ENCODE measurements at regions not wholly inside any gene's neighbourhood (a gene's known extent, or its start where the extent isn't known, plus 50 kb on each side); places are given as distances from the start of the nearest gene placed in this dataset.

GRCh38 chrX:7316280-7316679 lies 168.3 kb upstream of the PUDP start:
- no peak overlapping the region for H3K27ac ChIP-seq (ENCODE audit: low read depth in 2 of 2, low read length in 2 of 2)
- H3K9ac ChIP-seq (ENCODE audit: low read depth in 1 of 2, low read length in 2 of 2): no peak overlapping the region
- no peaks in the 10 kb centered on the region for H3K9me3 ChIP-seq (ENCODE audit: control insufficient read depth in 2 of 2, low read length in 2 of 2)
- H3K36me3 ChIP-seq (ENCODE audit: control insufficient read depth in 2 of 2, insufficient read depth in 2 of 2, low read length in 2 of 2): no peaks in the 10 kb centered on the region
- H3K4me3 ChIP-seq (ENCODE audit: low read length in 2 of 2): no peak overlapping the region
- no peaks in the 10 kb centered on the region for H3K27me3 ChIP-seq (ENCODE audit: control insufficient read depth in 2 of 2, insufficient read depth in 2 of 2, low read length in 2 of 2)
- H3K4me1 ChIP-seq (ENCODE audit: control insufficient read depth in 2 of 2, insufficient read depth in 2 of 2, low read length in 2 of 2): no peaks in the 10 kb centered on the region

DNA sequence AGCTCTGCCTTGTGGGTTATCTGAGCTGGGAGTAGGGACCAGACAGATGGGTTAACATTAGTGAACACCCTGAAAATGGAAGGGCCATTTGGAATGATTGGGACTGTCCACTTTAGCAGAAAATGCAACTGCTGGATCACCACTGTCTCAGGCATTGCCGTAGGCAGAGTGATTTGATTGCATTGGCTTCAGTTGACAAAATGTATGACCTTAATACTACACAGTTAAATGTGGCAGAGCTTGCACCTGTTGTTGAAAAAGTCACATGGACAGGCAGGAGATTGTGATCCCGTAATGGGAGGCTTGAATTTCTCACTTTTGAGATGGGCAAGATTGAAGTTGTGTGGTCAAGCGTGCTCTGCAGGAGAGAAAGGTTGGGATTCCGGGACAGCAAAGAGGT lies 166.5 kb upstream of the PUDP start:
- Histone ChIP-seq H3K4me3 (ENCODE audit: low read length in 2 of 2) (no peak overlapping the region), H3K9me3 (ENCODE audit: control insufficient read depth in 2 of 2, low read length in 2 of 2) (no peaks in the 10 kb centered on the region), H3K36me3 (ENCODE audit: control insufficient read depth in 2 of 2, insufficient read depth in 2 of 2, low read length in 2 of 2) (no peaks in the 10 kb centered on the region), H3K4me1 (ENCODE audit: control insufficient read depth in 2 of 2, insufficient read depth in 2 of 2, low read length in 2 of 2) (no peaks in the 10 kb centered on the region), H3K9ac (ENCODE audit: low read depth in 1 of 2, low read length in 2 of 2) (no peak overlapping the region), H3K27ac (ENCODE audit: low read depth in 2 of 2, low read length in 2 of 2) (no peak overlapping the region), H3K27me3 (ENCODE audit: control insufficient read depth in 2 of 2, insufficient read depth in 2 of 2, low read length in 2 of 2) (no peaks in the 10 kb centered on the region)

DNA sequence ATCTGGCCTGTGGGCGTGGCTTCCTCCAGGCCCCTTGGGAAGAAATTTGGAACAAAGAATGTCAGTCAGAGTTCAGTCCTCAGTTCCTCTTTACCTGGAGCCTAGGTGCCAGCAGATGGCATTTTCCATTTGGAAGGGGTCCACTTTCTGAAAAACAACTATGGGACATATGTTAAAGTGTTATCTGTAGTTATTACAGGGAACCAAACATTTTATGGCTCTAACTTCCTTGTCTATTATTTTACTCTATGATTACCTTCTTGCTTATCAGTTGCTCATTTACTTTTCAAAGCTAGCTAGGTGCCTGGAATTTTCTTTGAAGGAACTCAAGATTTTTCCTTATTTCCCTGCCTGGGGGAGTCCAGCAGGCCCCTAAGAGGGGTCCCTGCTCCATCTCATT lies 159.8 kb upstream of the PUDP start:
- Histone ChIP-seq H3K27me3 (ENCODE audit: control insufficient read depth in 2 of 2, insufficient read depth in 2 of 2, low read length in 2 of 2) (no peaks in the 10 kb centered on the region), H3K9me3 (ENCODE audit: control insufficient read depth in 2 of 2, low read length in 2 of 2) (no peaks in the 10 kb centered on the region), H3K4me3 (ENCODE audit: low read length in 2 of 2) (no peak overlapping the region), H3K9ac (ENCODE audit: low read depth in 1 of 2, low read length in 2 of 2) (no peak overlapping the region), H3K36me3 (ENCODE audit: control insufficient read depth in 2 of 2, insufficient read depth in 2 of 2, low read length in 2 of 2) (no peaks in the 10 kb centered on the region), H3K27ac (ENCODE audit: low read depth in 2 of 2, low read length in 2 of 2) (no peak overlapping the region), H3K4me1 (ENCODE audit: control insufficient read depth in 2 of 2, insufficient read depth in 2 of 2, low read length in 2 of 2) (no peaks in the 10 kb centered on the region)

DNA sequence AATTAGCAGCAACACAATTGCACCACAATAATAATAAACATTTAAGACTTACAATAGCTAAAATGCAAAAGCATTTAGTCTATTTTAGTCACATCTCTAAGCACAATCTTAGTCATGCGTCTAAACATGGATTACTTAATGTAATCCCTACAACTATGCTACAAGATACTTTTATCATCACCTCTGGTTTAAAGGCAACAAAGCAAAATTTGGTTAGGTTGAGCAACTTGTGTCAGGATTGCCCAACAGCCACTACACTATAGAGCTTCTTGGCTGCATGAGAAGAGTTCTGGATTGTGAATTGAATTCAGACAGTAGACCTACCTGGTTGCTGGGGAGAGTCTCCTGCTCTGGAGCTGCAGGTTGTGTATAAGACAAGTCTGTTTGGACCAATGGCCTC lies 146.5 kb upstream of the PUDP start:
- Histone ChIP-seq H3K36me3 (ENCODE audit: control insufficient read depth in 2 of 2, insufficient read depth in 2 of 2, low read length in 2 of 2) (no peaks in the 10 kb centered on the region), H3K4me1 (ENCODE audit: control insufficient read depth in 2 of 2, insufficient read depth in 2 of 2, low read length in 2 of 2) (no peaks in the 10 kb centered on the region), H3K9ac (ENCODE audit: low read depth in 1 of 2, low read length in 2 of 2) (no peak overlapping the region), H3K4me3 (ENCODE audit: low read length in 2 of 2) (no peak overlapping the region), H3K9me3 (ENCODE audit: control insufficient read depth in 2 of 2, low read length in 2 of 2) (no peaks in the 10 kb centered on the region), H3K27me3 (ENCODE audit: control insufficient read depth in 2 of 2, insufficient read depth in 2 of 2, low read length in 2 of 2) (no peaks in the 10 kb centered on the region), H3K27ac (ENCODE audit: low read depth in 2 of 2, low read length in 2 of 2) (no peak overlapping the region)

DNA sequence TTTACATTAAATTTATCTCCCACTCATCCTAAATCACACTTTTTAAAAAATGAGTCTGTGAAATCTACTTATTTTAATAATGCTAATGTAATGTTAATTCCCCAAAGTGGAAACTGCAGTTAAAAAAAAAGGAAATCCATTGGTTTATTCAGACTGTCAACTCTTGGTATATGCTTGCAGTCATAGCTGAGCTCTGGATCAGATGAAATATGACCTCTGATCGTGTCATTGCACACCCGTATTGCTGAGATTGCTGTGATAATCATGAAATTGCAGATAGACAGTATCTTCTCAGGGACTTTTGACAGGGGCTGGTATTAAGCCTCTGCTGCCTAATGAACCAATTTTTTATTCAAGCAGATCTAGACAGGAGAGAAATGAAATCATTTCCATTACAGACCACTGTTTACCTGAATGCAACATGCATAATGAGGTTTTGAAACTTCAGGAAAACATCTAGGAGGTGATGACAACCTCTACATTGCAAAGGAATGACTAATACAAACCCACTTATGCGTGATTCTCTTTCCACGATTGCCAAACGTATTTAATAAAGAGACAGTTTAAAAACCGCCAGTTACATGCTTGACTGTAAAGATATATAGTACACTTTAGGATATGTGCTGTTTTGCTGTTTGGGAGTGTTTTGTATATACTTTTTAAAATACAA lies 138.3 kb upstream of the PUDP start:
- no peak overlapping the region for H3K9ac ChIP-seq (ENCODE audit: low read depth in 1 of 2, low read length in 2 of 2)
- no peaks in the 10 kb centered on the region for H3K4me1 ChIP-seq (ENCODE audit: control insufficient read depth in 2 of 2, insufficient read depth in 2 of 2, low read length in 2 of 2)
- no peaks in the 10 kb centered on the region for H3K27me3 ChIP-seq (ENCODE audit: control insufficient read depth in 2 of 2, insufficient read depth in 2 of 2, low read length in 2 of 2)
- H3K27ac ChIP-seq (ENCODE audit: low read depth in 2 of 2, low read length in 2 of 2): no peak overlapping the region
- H3K36me3 ChIP-seq (ENCODE audit: control insufficient read depth in 2 of 2, insufficient read depth in 2 of 2, low read length in 2 of 2): no peaks in the 10 kb centered on the region
- H3K9me3 ChIP-seq (ENCODE audit: control insufficient read depth in 2 of 2, low read length in 2 of 2): no peaks in the 10 kb centered on the region
- H3K4me3 ChIP-seq (ENCODE audit: low read length in 2 of 2): no peak overlapping the region

DNA sequence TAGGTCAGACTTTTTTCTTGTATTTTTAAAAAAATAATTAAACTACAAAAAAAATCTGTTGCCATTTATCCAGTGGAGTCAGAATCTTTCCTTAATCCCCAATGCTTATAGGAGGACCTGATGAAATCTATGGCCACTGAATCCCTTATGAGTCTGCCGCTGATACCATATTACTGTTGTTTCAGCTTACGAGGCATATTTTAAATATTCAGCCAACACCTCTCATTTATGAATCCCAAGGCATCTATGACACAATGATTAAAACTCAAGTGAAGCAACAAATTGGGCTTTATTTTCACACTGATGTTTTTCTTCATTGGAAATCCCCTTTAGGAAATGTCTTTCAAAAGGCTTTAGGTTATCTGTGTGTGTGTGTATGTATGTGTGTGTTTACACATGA lies 137.8 kb upstream of the PUDP start:
- no peak overlapping the region for H3K9ac ChIP-seq (ENCODE audit: low read depth in 1 of 2, low read length in 2 of 2)
- no peaks in the 10 kb centered on the region for H3K27me3 ChIP-seq (ENCODE audit: control insufficient read depth in 2 of 2, insufficient read depth in 2 of 2, low read length in 2 of 2)
- no peaks in the 10 kb centered on the region for H3K4me1 ChIP-seq (ENCODE audit: control insufficient read depth in 2 of 2, insufficient read depth in 2 of 2, low read length in 2 of 2)
- H3K36me3 ChIP-seq (ENCODE audit: control insufficient read depth in 2 of 2, insufficient read depth in 2 of 2, low read length in 2 of 2): no peaks in the 10 kb centered on the region
- no peak overlapping the region for H3K4me3 ChIP-seq (ENCODE audit: low read length in 2 of 2)
- H3K9me3 ChIP-seq (ENCODE audit: control insufficient read depth in 2 of 2, low read length in 2 of 2): no peaks in the 10 kb centered on the region
- H3K27ac ChIP-seq (ENCODE audit: low read depth in 2 of 2, low read length in 2 of 2): no peak overlapping the region

DNA sequence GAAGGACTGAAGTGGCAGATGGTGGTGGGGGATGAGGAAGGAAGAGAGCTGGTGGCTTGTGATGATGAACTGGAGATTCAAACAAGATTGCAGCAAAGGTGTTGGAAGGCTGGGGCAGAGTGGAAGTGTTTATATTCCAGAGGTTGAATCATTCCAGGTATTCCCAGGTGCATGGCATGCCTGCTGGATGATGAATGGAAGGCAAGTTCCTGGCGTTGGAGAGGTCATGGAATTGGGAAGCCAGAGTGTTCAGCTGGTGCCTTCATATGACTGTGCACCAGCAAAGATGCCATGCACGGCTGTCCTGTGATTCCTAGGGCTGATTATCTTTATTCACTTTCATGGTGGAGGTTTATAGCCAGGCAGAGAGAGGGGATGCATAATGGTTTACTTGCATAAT lies 135.8 kb upstream of the PUDP start:
- no peak overlapping the region for H3K27ac ChIP-seq (ENCODE audit: low read depth in 2 of 2, low read length in 2 of 2)
- no peak overlapping the region for H3K4me3 ChIP-seq (ENCODE audit: low read length in 2 of 2)
- H3K27me3 ChIP-seq (ENCODE audit: control insufficient read depth in 2 of 2, insufficient read depth in 2 of 2, low read length in 2 of 2): no peaks in the 10 kb centered on the region
- H3K36me3 ChIP-seq (ENCODE audit: control insufficient read depth in 2 of 2, insufficient read depth in 2 of 2, low read length in 2 of 2): no peaks in the 10 kb centered on the region
- no peak overlapping the region for H3K9ac ChIP-seq (ENCODE audit: low read depth in 1 of 2, low read length in 2 of 2)
- H3K9me3 ChIP-seq (ENCODE audit: control insufficient read depth in 2 of 2, low read length in 2 of 2): no peaks in the 10 kb centered on the region
- no peaks in the 10 kb centered on the region for H3K4me1 ChIP-seq (ENCODE audit: control insufficient read depth in 2 of 2, insufficient read depth in 2 of 2, low read length in 2 of 2)

DNA sequence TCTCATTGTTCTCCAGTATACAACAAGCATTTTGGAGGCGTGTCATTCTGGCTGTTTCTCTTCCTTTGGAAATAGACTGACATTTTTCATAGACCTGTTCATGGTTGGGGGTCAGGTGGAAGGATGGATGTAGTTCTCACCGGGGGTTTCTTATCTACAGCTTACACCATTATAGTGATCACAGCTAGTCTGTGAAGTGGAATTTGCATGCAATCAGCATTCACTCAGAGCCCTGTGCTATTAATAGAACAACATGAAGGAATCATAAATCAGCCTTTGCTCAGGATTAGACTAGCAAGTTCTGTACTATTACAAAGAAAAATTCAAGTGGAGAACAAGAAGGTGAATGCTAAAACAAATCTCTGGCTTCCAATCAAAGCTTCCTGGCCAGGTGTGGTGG lies 132.6 kb upstream of the PUDP start:
- Histone ChIP-seq H3K27me3 (ENCODE audit: control insufficient read depth in 2 of 2, insufficient read depth in 2 of 2, low read length in 2 of 2) (no peaks in the 10 kb centered on the region), H3K4me1 (ENCODE audit: control insufficient read depth in 2 of 2, insufficient read depth in 2 of 2, low read length in 2 of 2) (no peaks in the 10 kb centered on the region), H3K9me3 (ENCODE audit: control insufficient read depth in 2 of 2, low read length in 2 of 2) (no peaks in the 10 kb centered on the region), H3K4me3 (ENCODE audit: low read length in 2 of 2) (no peak overlapping the region), H3K27ac (ENCODE audit: low read depth in 2 of 2, low read length in 2 of 2) (no peak overlapping the region), H3K36me3 (ENCODE audit: control insufficient read depth in 2 of 2, insufficient read depth in 2 of 2, low read length in 2 of 2) (no peaks in the 10 kb centered on the region), H3K9ac (ENCODE audit: low read depth in 1 of 2, low read length in 2 of 2) (no peak overlapping the region)

DNA sequence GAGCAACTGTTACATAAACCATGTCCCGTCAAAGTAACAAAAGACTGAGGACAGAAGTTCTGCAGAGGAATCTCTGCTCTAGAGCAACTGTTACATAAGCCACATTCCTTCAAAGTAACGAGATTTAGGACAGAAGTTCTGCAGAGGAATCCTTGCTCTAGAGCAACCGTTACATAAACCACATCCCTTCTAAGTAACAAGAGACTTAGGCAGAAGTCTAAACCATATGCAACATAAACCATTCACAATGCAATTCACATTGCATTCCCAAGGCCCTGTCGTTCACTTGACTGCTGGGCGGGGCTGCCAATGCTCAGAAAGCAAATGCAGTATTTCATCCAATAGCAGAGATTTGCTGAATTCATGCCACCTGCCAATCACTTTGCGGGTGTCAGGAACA lies 124.4 kb upstream of the PUDP start:
- no peak overlapping the region for H3K4me3 ChIP-seq (ENCODE audit: low read length in 2 of 2)
- no peaks in the 10 kb centered on the region for H3K27me3 ChIP-seq (ENCODE audit: control insufficient read depth in 2 of 2, insufficient read depth in 2 of 2, low read length in 2 of 2)
- H3K9ac ChIP-seq (ENCODE audit: low read depth in 1 of 2, low read length in 2 of 2): no peak overlapping the region
- no peak overlapping the region for H3K27ac ChIP-seq (ENCODE audit: low read depth in 2 of 2, low read length in 2 of 2)
- no peaks in the 10 kb centered on the region for H3K36me3 ChIP-seq (ENCODE audit: control insufficient read depth in 2 of 2, insufficient read depth in 2 of 2, low read length in 2 of 2)
- H3K9me3 ChIP-seq (ENCODE audit: control insufficient read depth in 2 of 2, low read length in 2 of 2): no peaks in the 10 kb centered on the region
- H3K4me1 ChIP-seq (ENCODE audit: control insufficient read depth in 2 of 2, insufficient read depth in 2 of 2, low read length in 2 of 2): no peaks in the 10 kb centered on the region

DNA sequence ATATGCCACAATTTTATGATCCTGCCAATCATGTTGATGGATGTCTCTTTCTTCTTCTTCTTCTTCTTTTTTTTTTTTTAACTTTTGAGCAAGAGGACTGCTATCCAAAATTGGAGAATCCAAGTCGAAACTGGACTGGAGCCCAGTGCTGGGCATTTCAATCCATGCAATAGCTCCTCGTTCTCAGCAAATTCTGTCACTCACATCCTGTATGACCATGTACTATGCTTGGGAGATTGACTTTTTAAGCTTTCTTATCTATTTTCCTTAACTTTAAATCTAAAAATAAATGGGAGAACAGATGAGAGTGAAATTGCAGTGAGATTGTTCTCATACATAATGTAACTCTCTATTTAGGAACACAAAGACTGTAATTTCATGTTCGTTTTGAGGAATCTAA lies 123.0 kb upstream of the PUDP start:
- Histone ChIP-seq H3K36me3 (ENCODE audit: control insufficient read depth in 2 of 2, insufficient read depth in 2 of 2, low read length in 2 of 2) (no peaks in the 10 kb centered on the region), H3K4me3 (ENCODE audit: low read length in 2 of 2) (no peak overlapping the region), H3K27me3 (ENCODE audit: control insufficient read depth in 2 of 2, insufficient read depth in 2 of 2, low read length in 2 of 2) (no peaks in the 10 kb centered on the region), H3K9ac (ENCODE audit: low read depth in 1 of 2, low read length in 2 of 2) (no peak overlapping the region), H3K9me3 (ENCODE audit: control insufficient read depth in 2 of 2, low read length in 2 of 2) (no peaks in the 10 kb centered on the region), H3K4me1 (ENCODE audit: control insufficient read depth in 2 of 2, insufficient read depth in 2 of 2, low read length in 2 of 2) (no peaks in the 10 kb centered on the region), H3K27ac (ENCODE audit: low read depth in 2 of 2, low read length in 2 of 2) (no peak overlapping the region)

DNA sequence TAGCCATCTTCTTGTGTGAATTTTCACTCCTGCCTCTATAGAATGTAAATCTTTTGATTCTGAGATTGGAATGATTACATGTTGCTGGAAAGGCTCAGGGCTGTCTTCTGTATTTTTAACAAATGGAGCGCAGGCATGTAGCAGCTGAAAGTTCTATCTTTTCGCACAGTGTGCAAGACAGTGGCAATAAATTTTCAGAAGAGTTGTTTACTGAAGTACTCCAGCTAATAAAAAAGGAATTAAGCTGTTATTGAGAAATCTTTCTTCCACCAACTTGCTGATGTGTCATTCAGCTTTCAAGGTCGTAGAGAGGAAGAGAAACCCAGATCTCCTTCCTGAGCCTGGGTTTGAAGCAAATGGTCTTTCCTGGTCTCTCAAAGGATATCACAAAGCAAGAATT lies 122.0 kb upstream of the PUDP start:
- H3K27me3 ChIP-seq (ENCODE audit: control insufficient read depth in 2 of 2, insufficient read depth in 2 of 2, low read length in 2 of 2): no peaks in the 10 kb centered on the region
- no peak overlapping the region for H3K27ac ChIP-seq (ENCODE audit: low read depth in 2 of 2, low read length in 2 of 2)
- no peaks in the 10 kb centered on the region for H3K36me3 ChIP-seq (ENCODE audit: control insufficient read depth in 2 of 2, insufficient read depth in 2 of 2, low read length in 2 of 2)
- H3K9me3 ChIP-seq (ENCODE audit: control insufficient read depth in 2 of 2, low read length in 2 of 2): no peaks in the 10 kb centered on the region
- H3K9ac ChIP-seq (ENCODE audit: low read depth in 1 of 2, low read length in 2 of 2): no peak overlapping the region
- H3K4me1 ChIP-seq (ENCODE audit: control insufficient read depth in 2 of 2, insufficient read depth in 2 of 2, low read length in 2 of 2): no peaks in the 10 kb centered on the region
- H3K4me3 ChIP-seq (ENCODE audit: low read length in 2 of 2): no peak overlapping the region
